ENCODE measurements at regions not wholly inside any gene's neighbourhood (a gene's known extent, or its start where the extent isn't known, plus 50 kb on each side); places are given as distances from the start of the nearest gene placed in this dataset.
"Not testable (repeated sequence)": the region's sequence is repeated elsewhere in the genome, so short reads cannot be mapped to it uniquely, and the experiment has no call there.

DNA sequence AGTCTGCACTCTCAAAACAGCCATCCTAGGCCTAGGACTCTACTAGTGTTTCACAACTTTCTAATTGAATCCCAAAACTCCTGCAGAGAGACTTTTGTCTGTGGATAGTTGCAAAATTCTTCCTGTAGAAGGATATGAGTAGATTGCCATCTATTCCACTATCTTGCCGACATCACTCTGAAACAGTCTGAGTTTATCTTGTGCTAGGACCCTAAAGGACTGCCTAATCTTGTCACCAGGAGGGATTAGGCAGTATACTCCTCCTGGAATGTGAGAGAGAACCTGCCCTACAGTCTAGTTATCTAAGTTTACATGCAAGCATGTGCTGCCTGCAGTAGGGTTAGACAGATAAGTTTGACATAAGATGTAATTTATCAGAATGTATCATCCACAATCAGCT lies 1646.6 kb upstream of the PCDH7 start:
- H3K9me3 ChIP-seq (ENCODE audit: control insufficient read depth, low read length) = no peaks in the 10 kb centered on the region
- H3K27ac ChIP-seq (ENCODE audit: insufficient read depth, low read depth, low read length, poor library complexity, severe bottlenecking) = no peak overlapping the region
- H3K27me3 ChIP-seq (ENCODE audit: control insufficient read depth, insufficient read depth, low read length, poor library complexity, severe bottlenecking) = no peaks in the 10 kb centered on the region
- H3K4me3 ChIP-seq (ENCODE audit: insufficient read depth, low read depth, low read length) = no peak overlapping the region
- H3K4me1 ChIP-seq (ENCODE audit: control insufficient read depth, insufficient read depth, low read length) = no peaks in the 10 kb centered on the region
- WGBS, 2 experiments = 90 to 92% methylated on average over 1 of the region's 1 CpG
- no peaks in the 10 kb centered on the region for H3K36me3 ChIP-seq (ENCODE audit: control insufficient read depth, insufficient read depth, low read length)

GRCh38 chr4:29075366-29075765 lies 1644.8 kb upstream of the PCDH7 start:
- Histone ChIP-seq H3K4me1 (ENCODE audit: control insufficient read depth, insufficient read depth, low read length) (no peaks in the 10 kb centered on the region), H3K27ac (ENCODE audit: insufficient read depth, low read depth, low read length, poor library complexity, severe bottlenecking) (no peak overlapping the region), H3K36me3 (ENCODE audit: control insufficient read depth, insufficient read depth, low read length) (no peaks in the 10 kb centered on the region), H3K27me3 (ENCODE audit: control insufficient read depth, insufficient read depth, low read length, poor library complexity, severe bottlenecking) (no peaks in the 10 kb centered on the region), H3K9me3 (ENCODE audit: control insufficient read depth, low read length) (no peaks in the 10 kb centered on the region), H3K4me3 (ENCODE audit: insufficient read depth, low read depth, low read length) (no peak overlapping the region)
- 69% methylated on average over 6 of the region's 6 CpGs for WGBS, 2 experiments

GRCh38 chr4:29079260-29079659 lies 1640.9 kb upstream of the PCDH7 start:
- WGBS, 2 experiments = 67 to 81% methylated on average over 1 to 2 of the region's 2 CpGs
- no peaks in the 10 kb centered on the region for H3K27me3 ChIP-seq (ENCODE audit: control insufficient read depth, insufficient read depth, low read length, poor library complexity, severe bottlenecking)
- no peaks in the 10 kb centered on the region for H3K4me1 ChIP-seq (ENCODE audit: control insufficient read depth, insufficient read depth, low read length)
- no peaks in the 10 kb centered on the region for H3K9me3 ChIP-seq (ENCODE audit: control insufficient read depth, low read length)
- H3K36me3 ChIP-seq (ENCODE audit: control insufficient read depth, insufficient read depth, low read length) = no peaks in the 10 kb centered on the region
- H3K4me3 ChIP-seq (ENCODE audit: insufficient read depth, low read depth, low read length) = no peak overlapping the region
- no peak overlapping the region for H3K27ac ChIP-seq (ENCODE audit: insufficient read depth, low read depth, low read length, poor library complexity, severe bottlenecking)

DNA sequence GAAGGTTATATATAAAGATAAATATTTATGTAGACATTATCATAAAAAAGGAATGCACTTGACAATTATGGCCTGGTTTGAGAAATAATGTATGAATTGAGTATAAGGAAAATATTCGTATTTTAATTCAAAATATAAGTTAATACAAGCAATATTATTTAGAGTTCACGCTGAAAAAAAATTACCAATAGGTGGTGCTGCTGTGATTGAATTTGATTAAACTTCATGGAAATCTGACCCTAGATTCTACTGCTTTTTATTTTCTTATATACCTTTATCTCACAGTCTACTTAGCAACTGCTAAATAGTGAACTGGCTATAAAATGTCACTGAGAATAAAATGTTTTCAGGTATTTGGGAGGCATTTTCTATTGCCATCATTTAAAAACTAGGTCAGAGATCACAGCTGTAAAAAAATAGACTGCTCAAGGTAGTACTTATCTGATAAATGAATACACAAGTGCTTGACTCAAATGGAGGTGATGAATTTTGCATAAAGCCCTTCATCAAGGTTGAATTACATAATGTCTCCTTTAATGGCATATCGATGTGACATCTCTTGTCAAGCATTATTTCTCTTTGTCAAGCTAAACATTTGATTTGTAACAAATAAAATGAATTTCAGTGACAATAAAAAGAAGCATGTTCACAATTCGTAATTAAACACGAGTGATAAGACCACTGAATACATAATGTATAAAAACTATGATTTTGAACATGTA lies 1638.8 kb upstream of the PCDH7 start:
- H3K27ac ChIP-seq (ENCODE audit: insufficient read depth, low read depth, low read length, poor library complexity, severe bottlenecking) = no peak overlapping the region
- H3K4me3 ChIP-seq (ENCODE audit: insufficient read depth, low read depth, low read length) = no peak overlapping the region
- no peaks in the 10 kb centered on the region for H3K4me1 ChIP-seq (ENCODE audit: control insufficient read depth, insufficient read depth, low read length)
- 88 to 100% methylated on average over 1 of the region's 5 CpGs for WGBS, 2 experiments
- no peaks in the 10 kb centered on the region for H3K36me3 ChIP-seq (ENCODE audit: control insufficient read depth, insufficient read depth, low read length)
- H3K27me3 ChIP-seq (ENCODE audit: control insufficient read depth, insufficient read depth, low read length, poor library complexity, severe bottlenecking) = no peaks in the 10 kb centered on the region
- no peaks in the 10 kb centered on the region for H3K9me3 ChIP-seq (ENCODE audit: control insufficient read depth, low read length)

DNA sequence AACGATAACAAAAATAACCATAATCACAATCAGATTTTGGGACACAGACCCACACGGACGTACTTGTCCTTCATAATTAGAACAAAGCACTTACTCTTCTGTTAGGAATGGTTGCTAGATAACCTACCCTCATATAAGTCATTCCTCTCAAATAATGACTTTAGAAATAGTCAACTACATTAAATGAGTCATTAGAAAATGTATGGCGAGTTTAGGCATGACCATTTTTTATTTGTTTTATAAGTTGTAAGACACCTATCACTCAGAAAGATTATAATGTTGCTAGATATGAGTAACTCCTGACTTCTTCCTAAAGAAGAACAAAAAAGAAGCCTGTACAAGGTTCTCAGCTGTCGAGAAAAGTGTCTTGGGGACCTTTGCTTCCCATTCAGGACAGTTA lies 1637.5 kb upstream of the PCDH7 start:
- Histone ChIP-seq H3K4me1 (ENCODE audit: control insufficient read depth, insufficient read depth, low read length) (no peaks in the 10 kb centered on the region), H3K27ac (ENCODE audit: insufficient read depth, low read depth, low read length, poor library complexity, severe bottlenecking) (no peak overlapping the region), H3K9me3 (ENCODE audit: control insufficient read depth, low read length) (no peaks in the 10 kb centered on the region), H3K27me3 (ENCODE audit: control insufficient read depth, insufficient read depth, low read length, poor library complexity, severe bottlenecking) (no peaks in the 10 kb centered on the region), H3K36me3 (ENCODE audit: control insufficient read depth, insufficient read depth, low read length) (no peaks in the 10 kb centered on the region), H3K4me3 (ENCODE audit: insufficient read depth, low read depth, low read length) (no peak overlapping the region)
- 95 to 100% methylated on average over 1 to 4 of the region's 5 CpGs for WGBS, 2 experiments

GRCh38 chr4:29085748-29086147 lies 1634.4 kb upstream of the PCDH7 start:
- Histone ChIP-seq H3K4me3 (ENCODE audit: insufficient read depth, low read depth, low read length) (no peak overlapping the region), H3K27ac (ENCODE audit: insufficient read depth, low read depth, low read length, poor library complexity, severe bottlenecking) (no peak overlapping the region), H3K27me3 (ENCODE audit: control insufficient read depth, insufficient read depth, low read length, poor library complexity, severe bottlenecking) (no peaks in the 10 kb centered on the region), H3K9me3 (ENCODE audit: control insufficient read depth, low read length) (no peaks in the 10 kb centered on the region), H3K36me3 (ENCODE audit: control insufficient read depth, insufficient read depth, low read length) (no peaks in the 10 kb centered on the region), H3K4me1 (ENCODE audit: control insufficient read depth, insufficient read depth, low read length) (no peaks in the 10 kb centered on the region)
- 95 to 99% methylated on average over 3 of the region's 4 CpGs for WGBS, 2 experiments

GRCh38 chr4:29104694-29105093 lies 1615.5 kb upstream of the PCDH7 start:
- Histone ChIP-seq H3K27me3 (ENCODE audit: control insufficient read depth, insufficient read depth, low read length, poor library complexity, severe bottlenecking) (no peaks in the 10 kb centered on the region), H3K4me1 (ENCODE audit: control insufficient read depth, insufficient read depth, low read length) (no peaks in the 10 kb centered on the region), H3K9me3 (ENCODE audit: control insufficient read depth, low read length) (no peaks in the 10 kb centered on the region), H3K27ac (ENCODE audit: insufficient read depth, low read depth, low read length, poor library complexity, severe bottlenecking) (no peak overlapping the region), H3K4me3 (ENCODE audit: insufficient read depth, low read depth, low read length) (no peak overlapping the region), H3K36me3 (ENCODE audit: control insufficient read depth, insufficient read depth, low read length) (no peaks in the 10 kb centered on the region)
- 94 to 100% methylated on average over 2 to 3 of the region's 3 CpGs for WGBS, 2 experiments

GRCh38 chr4:29113960-29114359 lies 1606.2 kb upstream of the PCDH7 start:
- Histone ChIP-seq H3K4me1 (ENCODE audit: control insufficient read depth, insufficient read depth, low read length) (no peaks in the 10 kb centered on the region), H3K9me3 (ENCODE audit: control insufficient read depth, low read length) (no peaks in the 10 kb centered on the region), H3K27ac (ENCODE audit: insufficient read depth, low read depth, low read length, poor library complexity, severe bottlenecking) (no peak overlapping the region), H3K27me3 (ENCODE audit: control insufficient read depth, insufficient read depth, low read length, poor library complexity, severe bottlenecking) (no peaks in the 10 kb centered on the region), H3K36me3 (ENCODE audit: control insufficient read depth, insufficient read depth, low read length) (no peaks in the 10 kb centered on the region), H3K4me3 (ENCODE audit: insufficient read depth, low read depth, low read length) (no peak overlapping the region)
- WGBS, 2 experiments = 90 to 91% methylated on average over 3 of the region's 3 CpGs

GRCh38 chr4:29117231-29117722 lies 1602.9 kb upstream of the PCDH7 start:
- not testable (repeated sequence) for H3K27ac ChIP-seq (ENCODE audit: insufficient read depth, low read depth, low read length, poor library complexity, severe bottlenecking); H3K36me3 ChIP-seq (ENCODE audit: control insufficient read depth, insufficient read depth, low read length); H3K9me3 ChIP-seq (ENCODE audit: control insufficient read depth, low read length); H3K4me1 ChIP-seq (ENCODE audit: control insufficient read depth, insufficient read depth, low read length); H3K4me3 ChIP-seq (ENCODE audit: insufficient read depth, low read depth, low read length); H3K27me3 ChIP-seq (ENCODE audit: control insufficient read depth, insufficient read depth, low read length, poor library complexity, severe bottlenecking)
- 96 to 97% methylated on average over 38 of the region's 38 CpGs for WGBS, 2 experiments

GRCh38 chr4:29121586-29121985 lies 1598.6 kb upstream of the PCDH7 start:
- Histone ChIP-seq H3K4me3 (ENCODE audit: insufficient read depth, low read depth, low read length) (no peak overlapping the region), H3K4me1 (ENCODE audit: control insufficient read depth, insufficient read depth, low read length) (no peaks in the 10 kb centered on the region), H3K27ac (ENCODE audit: insufficient read depth, low read depth, low read length, poor library complexity, severe bottlenecking) (no peak overlapping the region), H3K36me3 (ENCODE audit: control insufficient read depth, insufficient read depth, low read length) (no peaks in the 10 kb centered on the region), H3K9me3 (ENCODE audit: control insufficient read depth, low read length) (no peaks in the 10 kb centered on the region), H3K27me3 (ENCODE audit: control insufficient read depth, insufficient read depth, low read length, poor library complexity, severe bottlenecking) (no peaks in the 10 kb centered on the region)
- 93 to 98% methylated on average over 3 to 4 of the region's 4 CpGs for WGBS, 2 experiments

All from ectodermal cell (in vitro differentiated cells).